GM12892 (cell line): ENCODE measurements at regions not wholly inside any gene's neighbourhood (a gene's known extent, or its start where the extent isn't known, plus 50 kb on each side); places are given as distances from the start of the nearest gene placed in this dataset.

Experiments
- DNase-seq: peaks from one replicate; pipeline ENCODE4 v3.0.0; 2011; ENCODE audit not compliant: insufficient read length
- FAIRE-seq: peaks from 2 replicates; lab custom pipeline; 2011; peaks lifted over from hg19 to GRCh38; lab: Jason Lieb, UNC
- POLR2A ChIP-seq: IDR thresholded peaks from 2 replicates; pipeline ENCODE4 v1.6.1; 2011; ENCODE audit warnings: low read depth, low read length, control low read depth
- POLR2AphosphoS5 ChIP-seq: IDR thresholded peaks from 2 replicates; pipeline ENCODE4 v1.6.1; 2011; ENCODE audit warnings: low read depth, low read length, control low read depth
- TAF1 ChIP-seq: IDR thresholded peaks from 2 replicates; pipeline ENCODE4 v1.6.1; 2011; ENCODE audit warnings: low read depth, mild to moderate bottlenecking, control low read depth, low read length, borderline replicate concordance

DNA sequence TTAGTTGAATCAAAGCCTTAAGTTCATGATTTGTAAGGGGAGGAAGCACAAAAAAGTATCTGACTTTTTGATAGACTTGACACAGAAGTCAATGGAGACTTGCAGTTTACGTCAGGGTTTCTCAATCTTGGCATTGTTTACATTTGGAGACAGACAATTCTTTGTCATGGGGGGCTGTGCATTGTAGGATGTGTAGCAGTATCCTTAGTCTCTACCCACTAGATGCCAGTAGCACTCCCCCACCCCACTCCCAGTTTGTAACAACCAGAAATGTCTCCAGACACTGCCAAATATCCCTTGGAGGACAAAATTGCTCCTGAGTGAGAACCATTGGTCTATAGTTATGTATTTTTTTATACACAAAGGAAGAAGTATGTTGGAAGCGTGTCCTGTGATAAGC is 434.1 kb downstream of the RFPL4B start:
- no peak for TF ChIP-seq POLR2AphosphoS5
- no peak for FAIRE-seq
- DNase-seq: no peak

DNA sequence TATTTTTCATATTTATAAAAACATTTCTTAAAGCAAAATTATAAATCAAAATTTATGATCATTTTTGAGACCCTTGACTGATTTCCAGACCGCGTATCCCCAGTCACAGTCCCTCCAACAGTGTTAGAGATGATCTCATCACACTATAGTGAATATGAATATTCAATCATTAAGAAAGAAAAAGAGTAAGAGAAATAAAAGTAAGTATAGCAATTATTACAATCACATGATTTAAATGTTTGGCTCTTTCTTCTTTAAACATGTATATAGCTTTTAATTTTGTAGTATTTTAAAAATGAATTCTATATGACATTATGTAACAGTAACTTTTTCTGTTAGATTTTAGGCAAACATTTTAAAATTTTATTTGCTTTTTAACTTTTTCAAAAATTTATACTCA is 438.3 kb downstream of the RFPL4B start:
- no peak for TF ChIP-seq TAF1
- TF ChIP-seq POLR2A: no peak
- TF ChIP-seq POLR2AphosphoS5: no peak
- DNase-seq (no peak), FAIRE-seq (no peak)

DNA sequence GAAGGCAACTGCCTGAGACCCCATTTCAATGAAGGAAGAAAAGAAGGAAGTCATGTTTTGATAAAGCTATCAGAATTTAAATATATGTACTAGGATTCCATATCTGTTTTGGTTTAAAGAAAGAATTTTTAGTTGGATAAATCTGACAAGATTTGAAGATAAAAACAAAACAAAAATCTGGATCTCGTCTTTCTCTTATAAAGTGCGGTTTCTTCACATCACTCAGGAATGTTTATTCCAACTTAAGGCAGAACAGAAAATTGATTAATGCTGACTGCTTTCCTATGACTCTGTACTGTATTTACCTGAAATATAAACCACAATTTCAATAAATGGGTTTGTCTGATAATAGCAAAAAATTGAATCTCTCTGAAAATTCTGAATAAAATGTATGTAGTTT is 439.7 kb downstream of the RFPL4B start:
- no peak for DNase-seq
- FAIRE-seq: no peak
- no peak for TF ChIP-seq POLR2AphosphoS5
- no peak for TF ChIP-seq TAF1
- no peak for TF ChIP-seq POLR2A

DNA sequence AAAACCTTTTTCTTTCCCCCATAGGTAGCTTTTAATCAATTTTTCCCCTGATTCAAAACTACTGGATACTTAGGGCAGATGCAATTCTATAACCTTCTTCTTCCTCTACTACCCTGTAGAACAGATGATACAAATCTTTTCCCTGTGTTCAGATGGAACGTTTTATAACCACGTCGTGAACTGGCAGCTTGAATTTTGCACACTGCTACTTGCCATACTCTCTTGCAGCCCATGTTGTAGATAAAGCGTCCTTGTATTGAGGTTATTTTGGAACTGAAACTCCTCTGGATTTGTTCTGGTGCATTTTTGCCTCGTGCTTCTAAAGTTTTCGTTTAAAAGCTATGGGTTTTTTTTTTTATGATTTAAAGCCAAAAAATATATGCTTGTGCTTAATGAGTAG is 440.2 kb downstream of the RFPL4B start:
- no peak for FAIRE-seq
- DNase-seq: no peak
- TF ChIP-seq POLR2AphosphoS5: no peak

DNA sequence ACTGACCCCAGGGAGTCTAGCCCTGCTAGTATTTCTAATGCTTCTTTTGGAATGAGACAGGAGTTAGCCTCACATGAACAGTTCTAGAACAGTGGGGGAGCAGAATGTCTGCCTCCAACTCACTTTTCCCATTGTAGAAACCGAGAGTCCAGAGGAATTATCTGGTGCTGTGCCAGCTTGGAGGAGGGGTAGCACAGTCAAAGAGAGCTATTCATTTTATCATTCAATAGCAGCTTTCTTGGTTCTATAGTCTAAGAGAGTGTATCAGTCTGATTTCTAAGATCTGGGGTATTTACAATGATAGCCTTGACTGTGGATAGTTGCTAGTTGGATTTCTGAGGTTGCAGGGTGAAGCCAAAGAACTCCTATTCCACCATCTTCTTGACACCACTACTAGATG is 448.2 kb downstream of the RFPL4B start:
- TF ChIP-seq POLR2A: no peak
- TF ChIP-seq POLR2AphosphoS5: no peak
- no peak for TF ChIP-seq TAF1
- no peak for FAIRE-seq

DNA sequence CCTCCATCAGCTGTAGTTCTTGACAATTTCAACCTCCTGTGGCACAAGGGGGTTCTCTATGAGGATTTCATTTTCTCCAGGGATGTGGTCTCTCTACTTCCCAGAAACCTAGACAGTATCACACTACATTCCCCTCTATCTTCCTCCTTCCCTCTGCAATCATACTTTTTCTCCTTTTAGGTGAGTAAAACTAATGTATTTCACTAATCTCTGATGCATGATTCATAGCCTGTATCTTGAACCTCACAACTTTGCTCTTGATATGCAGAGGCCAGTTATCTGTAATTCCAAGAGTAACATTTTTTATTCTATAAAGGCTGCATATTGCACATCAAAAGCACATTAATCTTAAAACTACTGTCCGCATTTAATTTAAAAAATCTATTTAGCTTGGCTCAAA is 449.6 kb downstream of the RFPL4B start:
- FAIRE-seq (no peak), DNase-seq (no peak)
- TF ChIP-seq POLR2A: no peak
- no peak for TF ChIP-seq POLR2AphosphoS5
- no peak for TF ChIP-seq TAF1

More for the DNA sequence above, 448.2 kb downstream of the RFPL4B start:
- DNase-seq: no peak

DNA sequence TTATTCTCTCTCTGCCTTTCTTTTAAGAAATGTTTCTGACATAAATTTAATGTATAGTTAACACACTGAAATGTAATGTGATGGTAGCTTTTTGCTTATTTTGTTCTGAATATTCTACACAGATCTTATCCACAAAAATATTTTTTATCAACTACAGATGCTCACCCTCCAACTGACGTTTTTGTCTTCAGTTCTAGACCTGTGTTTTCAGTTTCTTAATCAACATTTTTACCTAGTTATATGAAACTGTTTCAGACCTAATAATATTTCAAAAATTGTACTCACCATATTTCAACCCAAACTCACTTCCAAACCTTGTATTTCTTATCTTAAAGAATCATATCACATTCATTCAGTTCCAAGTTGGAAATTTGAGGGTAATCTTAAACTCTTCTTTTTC is 452.8 kb downstream of the RFPL4B start:
- TF ChIP-seq POLR2A: no peak
- TF ChIP-seq POLR2AphosphoS5: no peak
- TF ChIP-seq TAF1: no peak
- FAIRE-seq: no peak
- no peak for DNase-seq

DNA sequence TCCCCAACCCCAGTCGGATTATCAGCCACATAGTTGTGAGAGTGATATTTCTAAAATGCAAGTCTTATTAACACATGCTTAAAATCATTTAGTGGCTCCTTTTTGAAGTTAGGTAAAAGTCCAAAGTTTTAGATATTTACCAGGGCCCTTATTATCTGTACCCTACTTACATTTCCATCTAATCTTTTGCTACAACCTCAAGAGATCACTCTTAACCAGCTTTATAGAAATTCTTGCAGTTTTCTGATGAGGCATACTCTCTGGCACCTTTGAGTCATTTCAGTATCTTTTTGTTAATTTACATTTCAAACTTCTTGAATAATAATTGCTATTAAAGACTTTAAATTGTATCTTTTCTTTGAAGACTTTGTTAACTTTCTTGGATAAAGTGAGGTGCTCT is 453.3 kb downstream of the RFPL4B start:
- no peak for TF ChIP-seq POLR2AphosphoS5
- TF ChIP-seq POLR2A: no peak
- TF ChIP-seq TAF1: no peak
- FAIRE-seq (no peak), DNase-seq (no peak)

DNA sequence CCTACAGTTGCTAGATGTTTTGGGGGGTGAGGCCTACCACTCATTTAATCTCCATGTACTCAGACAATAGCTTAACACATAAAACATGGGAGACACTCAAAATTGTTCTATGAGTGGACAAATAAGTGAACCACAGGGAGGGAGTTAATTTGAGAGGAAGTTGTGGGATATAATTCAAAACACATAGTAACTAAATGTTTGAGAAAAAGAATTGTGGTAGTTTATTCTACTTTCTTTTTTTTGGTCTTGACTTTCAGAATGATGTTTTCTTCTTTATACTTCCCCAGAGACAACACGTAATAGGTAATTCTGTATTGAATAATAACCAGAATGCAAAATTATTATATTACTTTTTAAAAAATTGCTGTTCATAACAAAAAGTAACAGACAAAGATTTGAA is 453.8 kb downstream of the RFPL4B start:
- DNase-seq: no peak
- no peak for TF ChIP-seq POLR2AphosphoS5
- TF ChIP-seq TAF1: no peak
- TF ChIP-seq POLR2A: no peak
- no peak for FAIRE-seq

DNA sequence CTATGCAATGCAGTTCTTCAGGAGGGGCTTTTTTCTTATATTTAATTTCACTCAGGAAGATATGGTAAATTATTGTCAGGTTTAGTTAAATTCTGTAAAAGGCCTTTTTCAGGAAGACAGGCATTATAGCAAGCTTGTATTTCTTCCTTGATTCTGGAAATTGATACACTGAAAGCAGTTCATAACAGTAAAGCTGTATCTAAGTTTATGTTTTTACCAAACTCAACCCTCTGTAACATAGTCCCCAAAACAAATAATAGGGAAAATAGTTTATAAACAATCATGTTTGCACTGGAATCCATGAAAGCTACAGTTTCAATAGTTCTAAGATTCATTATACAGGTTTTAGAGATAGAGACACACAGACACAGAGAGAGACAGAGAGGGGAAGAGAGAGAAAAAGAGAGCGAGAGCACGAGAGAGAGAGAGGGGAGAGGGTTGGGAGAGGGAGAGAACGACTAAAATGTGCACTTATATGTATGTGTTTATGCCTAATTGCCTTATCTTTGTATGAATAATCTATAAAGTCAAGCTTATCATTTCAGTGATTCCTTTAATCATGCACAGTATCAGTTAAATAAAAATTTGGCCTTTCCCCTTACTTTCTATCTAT is 454.4 kb downstream of the RFPL4B start:
- no peak for TF ChIP-seq TAF1
- TF ChIP-seq POLR2AphosphoS5: no peak
- TF ChIP-seq POLR2A: no peak
- FAIRE-seq (no peak), DNase-seq (no peak)

DNA sequence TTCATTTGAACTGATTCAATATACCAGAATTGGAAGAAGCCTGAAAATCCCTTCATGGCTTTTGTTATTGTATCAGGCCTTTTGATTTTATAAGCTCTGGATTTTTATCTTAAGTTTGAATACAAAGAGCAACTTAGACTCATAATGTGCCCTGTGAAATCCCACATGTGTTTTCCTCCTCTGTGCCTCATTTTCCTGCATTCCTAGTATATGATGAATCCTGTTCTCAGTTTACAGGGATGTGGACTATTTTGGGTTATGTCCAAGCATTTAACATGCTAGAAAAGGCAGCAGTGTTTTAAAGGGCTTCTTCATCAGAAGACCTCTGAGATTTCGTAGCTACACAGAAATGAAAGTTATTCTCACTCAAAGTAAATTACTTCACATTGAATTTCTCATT is 455.0 kb downstream of the RFPL4B start:
- no peak for DNase-seq
- no peak for TF ChIP-seq TAF1
- no peak for TF ChIP-seq POLR2AphosphoS5
- no peak for TF ChIP-seq POLR2A
- FAIRE-seq: no peak

DNA sequence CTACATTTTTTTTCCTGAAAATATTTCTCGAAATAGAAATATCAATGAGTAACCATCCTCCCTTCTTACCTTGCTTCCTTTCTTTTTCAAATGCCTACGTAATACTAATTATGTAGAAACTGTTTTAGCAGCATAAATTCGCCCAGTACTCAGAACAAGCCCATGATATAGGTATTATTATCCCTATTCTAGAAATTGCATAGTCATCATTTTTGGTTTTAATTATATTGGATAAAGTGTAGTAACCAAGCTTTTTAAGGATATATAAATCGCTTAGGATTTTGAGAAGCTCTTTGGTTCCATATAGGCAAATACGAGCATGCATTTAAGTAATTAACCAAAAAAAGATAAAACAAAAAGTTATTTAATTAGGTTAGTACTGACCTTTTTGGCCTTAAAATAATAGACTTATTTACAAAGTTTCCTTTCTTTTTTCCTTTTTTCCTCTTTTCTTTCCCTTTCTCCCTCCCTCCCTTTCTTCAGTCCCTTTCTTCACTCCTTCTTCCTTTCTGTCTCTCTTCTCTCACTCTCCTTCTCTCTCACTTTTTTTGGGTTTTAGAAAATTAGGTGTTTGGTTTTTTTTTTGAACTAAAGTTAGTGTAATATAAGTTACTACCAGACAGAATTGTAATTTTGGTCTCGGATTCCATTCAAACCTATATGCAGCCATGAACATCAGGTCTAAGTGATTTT is 457.7 kb downstream of the RFPL4B start:
- FAIRE-seq: no peak
- TF ChIP-seq TAF1 (no peak), POLR2AphosphoS5 (no peak), POLR2A (no peak)
- no peak for DNase-seq
